ENCODE measurements at regions not wholly inside any gene's neighbourhood (a gene's known extent, or its start where the extent isn't known, plus 50 kb on each side); places are given as distances from the start of the nearest gene placed in this dataset.

GRCh38 chr2:195488567-195488966 lies 168.5 kb upstream of the SLC39A10 start:
- H3K9ac ChIP-seq (replicated peaks in 1 of 4; ENCODE audit: extremely low read depth in 1 of 4, low read depth in 3 of 4, low read length in 3 of 4): no peak overlapping the region
- H2BK15ac ChIP-seq (ENCODE audit: low read length): no peak overlapping the region
- no peak for FAIRE-seq
- H3K14ac ChIP-seq (ENCODE audit: insufficient read length): no peak overlapping the region
- H3K79me2 ChIP-seq (ENCODE audit: control insufficient read depth in 1 of 2, insufficient read depth in 2 of 2, low read length in 2 of 2): no peaks in the 10 kb centered on the region
- CTCF ChIA-PET (ENCODE audit: partially characterized antibody): interaction anchor here (0.9 to 3.5 kb wide), 3 partner anchors 10 to 171 kb away, joined by 3 to 16 read pairs (median 3); no protein-coding TSS in a partner anchor
- H2BK20ac ChIP-seq (ENCODE audit: low read length): no peak overlapping the region
- DNase-seq (ENCODE audit: low read depth in 1 of 2, low spot score in 2 of 2): no peak
- no peak overlapping the region for H2BK5ac ChIP-seq (ENCODE audit: low read depth, low read length)
- H4K5ac ChIP-seq (ENCODE audit: insufficient read length, low read depth, low read length): no peak overlapping the region
- no peaks in the 10 kb centered on the region for H3K79me1 ChIP-seq (ENCODE audit: low read depth, low read length)
- no peak overlapping the region for H3K4ac ChIP-seq (replicated peaks; ENCODE audit: insufficient read length, low read depth, low read length)
- H3K18ac ChIP-seq (ENCODE audit: extremely low read depth, low read length): no peak overlapping the region
- no peaks in the 10 kb centered on the region for H3K9me3 ChIP-seq (ENCODE audit: insufficient read depth in 2 of 2, low read depth in 1 of 2, low read length in 1 of 2)
- H2BK12ac ChIP-seq (ENCODE audit: low read depth, low read length): no peak overlapping the region
- no peak overlapping the region for H3K4me3 ChIP-seq (ENCODE audit: extremely low read depth in 1 of 4, insufficient read depth in 2 of 4, low read depth in 3 of 4, low read length in 4 of 4)
- H4K8ac ChIP-seq (ENCODE audit: extremely low read depth, insufficient read depth, low read length): no peak overlapping the region
- H3K4me1 ChIP-seq (replicated peaks in 1 of 4; ENCODE audit: control insufficient read depth in 3 of 4, insufficient read depth in 4 of 4, low read length in 3 of 4): no peaks in the 10 kb centered on the region
- H3K27me3 ChIP-seq (replicated peaks in 1 of 4; ENCODE audit: control insufficient read depth in 3 of 4, extremely low read depth in 1 of 4, insufficient read depth in 3 of 4, low read length in 3 of 4): peaks cover 0 to 2% (median 0%) of the 10 kb centered on the region in 4 experiments; a peak in 1 of 7 replicates
- no peaks in the 10 kb centered on the region for H4K20me1 ChIP-seq (replicated peaks in 1 of 2; ENCODE audit: control insufficient read depth in 1 of 2, insufficient read depth in 2 of 2, low read length in 2 of 2)
- no peak overlapping the region for H3K4me2 ChIP-seq (ENCODE audit: insufficient read depth in 1 of 2, low read depth in 2 of 2, low read length in 2 of 2)
- H2AK5ac ChIP-seq (ENCODE audit: low read depth, low read length): no peak overlapping the region
- H3K23ac ChIP-seq (ENCODE audit: insufficient read length): no peak overlapping the region
- H3K56ac ChIP-seq (replicated peaks; ENCODE audit: insufficient read length, low read depth, low read length): no peak overlapping the region
- no peak overlapping the region for H3K27ac ChIP-seq (ENCODE audit: low read depth, low read length)
- no peaks in the 10 kb centered on the region for H3K36me3 ChIP-seq (ENCODE audit: control insufficient read depth in 2 of 4, insufficient read depth in 4 of 4, low read length in 3 of 4)
- H4K91ac ChIP-seq (replicated peaks; ENCODE audit: insufficient read length, low read length): no peak overlapping the region
- POLR2A ChIA-PET (ENCODE audit: partially characterized antibody): no interaction called here
- no peak overlapping the region for H2AFZ ChIP-seq (ENCODE audit: low read length)
- H3K23me2 ChIP-seq (ENCODE audit: low read depth, low read length): no peaks in the 10 kb centered on the region
- no peak overlapping the region for H2BK120ac ChIP-seq (replicated peaks; ENCODE audit: low read depth, low read length)
- TF ChIP-seq ATF3 (IDR thresholded peaks at IDR 0.05; ENCODE audit: insufficient read depth, low read depth, low read length) (no peak), CBX8 (IDR thresholded peaks at IDR 0.05; ENCODE audit: borderline replicate concordance, low read depth, low read length) (no peak), ATF2 (IDR thresholded peaks at IDR 0.05; ENCODE audit: low read length) (no peak), MAFK (IDR thresholded peaks at IDR 0.05; ENCODE audit: low read depth, low read length) (no peak), SRF (IDR thresholded peaks at IDR 0.05; ENCODE audit: low read depth, low read length) (no peak), KDM5A (IDR thresholded peaks at IDR 0.05; ENCODE audit: low read length) (no peak), CREB1 (IDR thresholded peaks at IDR 0.05) (no peak), SAP30 (IDR thresholded peaks at IDR 0.05; ENCODE audit: insufficient read depth, insufficient replicate concordance, low read length) (no peak), CHD2 (IDR thresholded peaks at IDR 0.05; ENCODE audit: low read length) (no peak), FOSL1 (IDR thresholded peaks at IDR 0.05; ENCODE audit: insufficient read depth, low read depth, low read length) (no peak), RBBP5 (IDR thresholded peaks at IDR 0.05; ENCODE audit: borderline replicate concordance, low read depth, low read length) (no peak), EZH2 (IDR thresholded peaks at IDR 0.05; ENCODE audit: low read depth, low read length, severe bottlenecking) (no peak), HDAC2 (IDR thresholded peaks at IDR 0.05; ENCODE audit: borderline replicate concordance in 1 of 2, low read depth in 2 of 2, low read length in 2 of 2) (no peak)
